Kidney glomerular epithelial cell (primary cell): ENCODE measurements at regions not wholly inside any gene's neighbourhood (a gene's known extent, or its start where the extent isn't known, plus 50 kb on each side); places are given as distances from the start of the nearest gene placed in this dataset.
"Not testable (repeated sequence)": the region's sequence is repeated elsewhere in the genome, so short reads cannot be mapped to it uniquely, and the experiment has no call there.

Experiments used
- DNase-seq: peaks from one replicate; lab custom pipeline; 2025; lab: John Stamatoyannopoulos, UW

DNA sequence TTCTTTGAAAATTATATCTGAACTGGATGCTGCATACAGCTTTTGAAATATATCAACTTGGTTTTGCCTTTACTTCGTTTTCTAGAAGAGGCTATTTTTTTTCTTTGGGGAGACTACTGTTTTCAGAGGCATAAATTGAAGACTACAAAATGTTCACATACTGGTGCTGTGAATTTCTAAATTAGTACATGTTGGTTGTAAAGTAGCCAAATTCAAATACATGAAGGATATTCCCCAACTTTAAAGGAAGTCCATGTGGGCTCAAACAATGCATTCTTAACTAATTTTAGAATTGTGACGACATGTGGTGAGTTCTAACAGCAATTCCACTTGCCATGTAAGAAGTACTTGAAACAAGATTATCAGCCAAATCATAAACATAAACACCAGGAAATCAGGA lies 295.7 kb downstream of the TUSC7 start:
- no peak for DNase-seq

DNA sequence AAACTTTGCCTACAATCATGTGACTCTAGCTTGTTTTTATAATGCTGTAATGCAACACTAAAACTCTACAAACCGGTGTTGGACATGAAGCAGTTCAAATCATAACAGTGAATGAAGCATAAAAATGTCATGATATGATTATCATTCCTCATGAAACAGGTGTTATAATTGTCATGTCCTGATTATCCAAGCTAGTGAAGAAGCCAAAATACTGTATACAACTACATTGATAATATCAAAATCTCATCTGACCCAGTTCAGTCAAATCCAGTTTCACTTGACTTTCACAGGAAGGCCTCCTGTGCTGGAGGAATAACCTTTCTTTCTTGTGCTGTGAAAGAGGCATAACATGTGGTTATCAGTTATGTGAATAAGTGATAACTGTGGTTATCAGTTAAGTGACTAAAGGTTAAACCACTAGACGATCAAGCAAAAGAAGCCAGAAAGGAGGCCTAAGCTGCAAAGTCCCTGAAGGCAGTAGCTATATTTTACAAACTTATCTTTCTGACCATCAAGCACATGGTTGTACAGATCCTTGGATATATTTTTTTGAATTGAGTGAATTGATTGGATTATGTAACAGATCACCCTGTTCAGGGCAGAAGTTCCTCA lies 296.4 kb downstream of the TUSC7 start:
- DNase-seq, result no peak

DNA sequence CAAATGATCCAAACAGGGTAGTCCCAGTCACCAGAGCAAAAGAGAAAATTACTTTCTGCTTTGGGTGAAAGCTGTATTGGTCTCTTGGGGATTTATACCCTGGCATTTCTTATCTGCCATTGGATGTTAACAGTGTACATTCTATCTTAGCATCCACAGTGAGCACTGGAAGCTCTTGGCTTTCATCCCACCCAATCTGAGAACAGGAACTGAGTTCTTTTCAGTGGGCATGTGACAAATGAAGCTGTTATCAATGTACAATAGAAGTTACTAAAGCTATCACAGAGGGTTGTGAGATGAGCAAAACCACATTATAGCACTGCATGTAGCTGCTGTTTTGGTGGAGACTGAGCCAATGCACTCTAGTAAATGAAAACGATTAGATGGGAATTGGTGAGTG lies 300.7 kb downstream of the TUSC7 start:
- DNase-seq, result no peak

DNA sequence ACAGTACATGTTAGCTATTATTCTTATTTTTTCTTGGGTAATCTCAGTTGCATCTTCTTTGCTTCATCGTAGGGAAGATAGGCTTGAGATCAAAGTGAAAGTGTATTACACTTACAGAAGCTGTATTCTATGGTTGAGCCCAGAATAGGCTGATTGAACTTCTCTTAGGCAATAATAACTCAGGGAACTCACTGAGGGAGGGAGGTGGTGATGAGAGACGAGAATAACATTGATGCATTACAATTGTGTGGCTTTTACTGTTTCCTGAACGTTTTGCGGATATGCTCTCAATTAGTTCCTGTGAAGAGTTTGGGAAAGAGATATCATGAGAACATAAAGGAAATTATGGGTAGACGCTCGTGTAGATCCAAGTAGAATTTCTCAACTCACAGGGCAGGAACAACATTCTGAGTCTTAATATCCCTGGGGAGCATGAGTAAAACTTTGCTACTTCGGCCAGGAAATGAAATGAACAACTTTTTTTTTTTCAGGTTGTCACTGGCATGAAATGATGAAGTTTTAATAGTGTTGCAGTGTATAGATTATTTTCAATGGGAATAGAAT lies 302.2 kb downstream of the TUSC7 start:
- DNase-seq, result no peak

DNA sequence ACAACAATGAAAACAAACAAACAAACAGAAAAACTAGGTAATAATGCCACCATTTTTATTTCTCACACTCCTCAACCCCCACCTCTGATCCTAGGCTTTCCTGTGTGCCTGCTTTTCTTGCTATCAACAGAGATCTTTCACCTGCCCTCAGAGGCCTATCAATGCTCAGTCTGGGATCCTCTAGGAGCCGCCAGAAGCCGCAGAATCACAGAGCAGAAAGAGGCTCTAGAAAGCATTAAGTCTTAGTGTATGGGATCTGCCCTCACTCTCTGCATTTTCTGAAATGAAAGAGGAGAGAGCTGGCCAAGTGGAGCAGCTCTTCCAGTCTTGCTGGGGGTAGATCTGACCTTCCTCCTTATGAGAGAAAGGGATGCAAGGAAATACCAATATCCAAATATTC lies 306.8 kb downstream of the TUSC7 start:
- no peak for DNase-seq

DNA sequence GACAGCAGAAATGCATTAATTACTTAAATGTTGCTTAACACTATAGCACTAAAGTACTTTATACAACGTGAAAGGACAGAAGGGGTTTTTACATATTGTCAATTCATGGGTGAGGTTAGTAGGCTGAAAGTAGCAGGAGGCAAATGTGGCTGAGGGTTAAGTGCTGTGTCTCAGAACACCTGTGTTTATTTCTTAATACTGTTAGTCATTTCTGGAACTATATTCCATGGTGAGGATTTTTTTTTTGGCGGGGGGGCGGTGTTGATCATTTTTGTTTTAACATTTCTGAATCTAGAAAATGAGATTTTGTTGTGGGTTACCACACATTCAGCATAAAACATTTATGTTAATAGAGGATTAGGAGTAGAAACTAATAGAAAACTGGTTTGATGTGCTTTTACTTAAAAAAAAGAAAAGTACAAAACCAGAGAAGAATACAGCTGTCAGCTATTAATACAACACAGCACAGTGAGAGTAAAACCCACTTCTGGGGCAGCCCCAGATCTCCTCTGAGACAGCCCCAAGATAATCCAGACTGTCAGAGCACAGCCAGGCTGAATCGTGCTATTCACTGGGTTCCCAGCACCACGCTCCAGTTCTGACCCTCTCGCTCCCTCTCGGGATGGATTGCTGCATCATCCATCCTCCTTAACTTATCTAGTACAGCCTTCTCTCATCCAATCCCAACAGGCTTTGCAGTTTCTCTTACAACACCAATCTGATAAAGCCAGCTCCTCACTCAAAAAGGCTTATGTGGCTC lies 307.7 kb downstream of the TUSC7 start:
- no peak for DNase-seq

DNA sequence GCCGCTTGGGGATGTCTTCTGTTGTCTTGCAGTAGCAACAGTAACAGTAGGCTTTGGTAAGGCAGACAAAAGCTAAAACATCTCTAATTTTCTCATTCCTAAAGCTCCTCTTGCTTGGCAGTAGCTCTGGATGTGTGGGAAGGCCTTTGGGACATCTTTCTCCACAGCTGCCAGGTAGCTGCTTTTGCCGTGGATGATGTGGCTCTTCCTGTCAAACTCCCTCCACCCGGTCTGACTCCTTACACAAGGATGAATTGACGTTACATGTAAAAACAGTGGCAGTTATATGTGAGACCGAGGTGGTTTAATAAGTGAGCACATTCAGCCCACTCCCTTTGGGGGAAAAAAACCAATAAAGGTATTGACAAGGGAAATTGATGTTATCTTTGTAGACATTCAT lies 309.1 kb downstream of the TUSC7 start:
- no peak for DNase-seq

DNA sequence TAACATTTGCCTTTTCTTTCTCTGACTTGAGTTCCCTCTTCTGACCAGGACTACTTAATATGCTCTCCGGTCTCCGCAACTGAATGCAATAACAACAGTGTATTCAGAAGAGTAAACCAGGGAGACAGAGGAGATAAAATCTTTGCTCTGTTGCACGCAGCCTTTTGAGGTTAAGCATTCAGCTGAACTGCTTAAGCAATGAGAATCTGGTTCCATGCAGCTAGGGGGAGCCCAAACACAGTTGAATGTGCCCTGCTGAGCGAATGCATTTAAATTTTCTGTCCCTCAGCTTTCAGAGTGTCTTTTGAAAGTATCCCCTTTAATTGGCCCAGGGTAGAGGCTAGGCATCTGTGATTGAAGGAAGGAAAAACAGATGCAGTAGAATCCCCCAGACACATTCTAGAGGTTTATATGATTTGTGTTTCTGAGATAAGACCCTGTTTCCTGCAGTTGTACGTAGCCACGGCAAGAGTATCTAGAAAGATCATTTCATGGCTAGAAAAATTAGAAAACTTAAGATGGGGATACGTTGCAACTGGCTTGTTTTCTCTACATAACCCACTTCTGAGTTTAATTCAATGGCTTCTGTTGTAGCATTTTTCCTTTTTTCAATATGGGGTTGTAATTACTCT lies 309.6 kb downstream of the TUSC7 start:
- peak; percentile 56 for DNase-seq

DNA sequence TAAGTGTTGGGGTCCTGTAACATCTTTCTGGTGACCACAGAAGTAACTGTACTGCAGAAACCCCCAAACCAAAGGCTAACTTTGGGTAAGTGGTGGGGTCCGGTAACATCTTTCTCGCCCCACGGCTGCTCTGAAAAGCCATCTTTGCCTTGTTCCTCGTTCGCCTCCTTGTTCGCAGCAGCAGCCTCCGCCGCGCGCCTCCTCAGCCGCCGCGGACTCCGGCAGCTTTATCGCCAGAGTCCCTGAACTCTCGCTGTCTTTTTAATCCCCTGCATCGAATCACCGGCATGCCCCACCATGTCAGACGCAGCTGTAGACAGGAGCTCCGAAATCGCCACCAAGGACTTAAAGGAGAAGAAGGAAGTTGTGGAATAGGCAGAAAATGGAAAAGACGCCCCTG lies 316.8 kb downstream of the TUSC7 start:
- DNase-seq, result no peak

DNA sequence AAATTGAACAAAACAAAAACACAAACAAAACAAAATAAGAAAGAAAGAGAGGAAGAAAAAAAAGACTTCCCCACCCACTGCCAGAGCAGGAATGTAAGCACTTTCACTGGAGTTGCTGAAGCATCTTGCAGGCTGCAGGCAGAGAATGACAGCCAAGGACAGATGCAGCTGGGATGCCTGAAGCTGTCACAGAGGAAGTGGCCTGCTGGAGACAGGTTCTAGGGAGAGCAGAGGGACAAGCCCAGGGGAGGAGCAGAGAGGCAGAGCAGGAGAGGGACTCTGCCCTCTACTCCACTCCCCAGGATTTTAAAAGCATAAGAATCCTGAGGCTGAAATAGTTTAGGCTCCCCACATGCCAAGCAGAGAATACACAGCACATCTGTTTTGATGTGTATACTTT lies 326.2 kb downstream of the TUSC7 start:
- no peak for DNase-seq

DNA sequence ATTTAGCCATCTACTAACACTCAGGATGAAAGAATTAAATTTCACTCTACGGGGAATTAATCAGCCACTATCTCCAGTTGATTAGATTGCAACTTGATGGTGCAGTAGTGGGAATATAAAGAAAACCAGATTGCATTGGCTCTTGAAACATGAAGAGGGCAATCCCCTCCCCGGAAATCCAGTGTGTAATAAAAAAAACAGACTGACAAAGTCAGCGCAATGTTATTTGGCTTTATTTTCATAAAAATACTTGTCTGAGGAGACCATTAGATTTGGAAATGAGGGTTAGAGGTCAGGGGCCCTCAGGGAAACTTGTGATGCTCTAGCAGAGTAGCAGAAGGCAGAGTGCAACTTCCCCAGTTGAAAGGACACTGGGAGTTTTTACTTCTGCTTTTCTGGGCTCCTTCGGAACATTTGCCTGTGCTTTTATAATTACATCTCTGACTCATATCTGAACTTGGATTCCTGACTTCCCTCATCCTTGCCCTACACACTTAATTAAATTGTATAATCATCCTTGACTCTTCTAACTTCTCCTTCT lies 326.8 kb downstream of the TUSC7 start:
- peak; percentile 34 for DNase-seq

DNA sequence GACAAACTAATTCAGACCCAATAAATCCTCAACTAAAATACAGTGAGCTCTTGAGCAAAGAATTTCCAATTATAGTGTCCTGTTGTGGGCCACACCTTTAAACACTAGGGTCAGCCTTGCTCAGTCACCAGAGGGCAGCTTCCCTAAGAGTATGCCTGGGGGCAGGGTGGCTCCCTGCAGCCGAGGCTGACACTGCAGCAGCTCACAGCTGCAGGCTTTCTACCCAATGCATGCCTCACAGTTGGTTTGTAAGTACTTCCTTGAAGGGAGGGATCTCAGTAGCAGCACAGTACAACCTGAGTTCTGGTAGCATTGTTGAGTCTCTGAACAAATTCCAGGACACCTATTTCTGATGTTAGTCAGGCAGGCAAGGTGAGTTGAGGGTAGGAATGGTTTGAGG lies 335.6 kb downstream of the TUSC7 start:
- DNase-seq, result no peak

DNA sequence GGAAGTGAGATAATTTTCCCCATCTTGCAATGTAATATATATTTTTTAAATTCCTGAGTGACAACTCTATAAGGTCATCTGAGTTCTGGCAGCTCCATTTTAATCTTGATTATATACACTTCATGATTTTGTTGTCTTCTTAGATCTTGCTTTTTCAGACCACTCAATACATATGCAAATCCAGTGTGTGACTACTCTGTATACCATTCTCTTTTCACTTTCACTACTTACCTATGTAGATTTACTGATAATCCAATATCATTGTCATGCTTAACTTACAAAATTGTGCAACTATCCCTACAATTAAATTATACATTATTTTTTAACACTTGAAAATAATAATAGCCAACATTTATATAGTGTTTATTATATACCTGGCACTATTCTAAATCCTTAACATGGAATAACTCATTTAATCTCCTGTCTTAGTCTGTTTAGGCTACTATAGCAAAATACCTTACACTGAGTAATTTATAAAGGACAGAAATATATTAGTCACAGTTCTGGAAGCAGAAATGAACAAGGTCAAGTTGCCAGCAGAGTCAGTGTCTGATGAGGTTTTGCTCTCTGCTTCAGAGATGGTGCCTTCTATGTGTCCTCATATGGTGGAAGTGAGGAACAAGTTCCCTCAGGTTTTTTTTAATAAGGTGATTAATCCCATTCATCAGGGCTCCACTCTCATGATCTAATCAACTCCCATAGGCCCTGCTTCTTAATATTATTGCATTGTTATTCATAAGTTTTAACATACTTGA lies 338.5 kb downstream of the TUSC7 start:
- no peak for DNase-seq

DNA sequence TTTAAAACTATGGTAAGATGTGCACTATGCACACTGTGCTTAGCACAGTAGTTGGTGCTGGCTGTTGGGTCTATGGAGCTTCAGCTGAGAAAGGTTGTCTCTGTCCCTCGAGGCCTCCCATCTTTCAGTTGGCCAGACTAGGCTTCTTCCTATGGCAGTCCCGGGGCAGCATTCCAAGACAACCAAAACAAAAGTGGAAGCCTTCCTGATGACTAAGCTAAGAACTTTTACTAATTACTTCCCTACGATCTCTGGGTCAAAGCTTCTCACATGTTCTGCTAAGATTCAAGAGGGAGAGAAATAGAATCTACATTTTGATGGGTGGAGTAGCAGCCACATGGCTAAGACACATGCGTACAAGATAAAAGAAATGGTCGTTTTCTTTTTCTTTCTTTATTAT lies 342.8 kb downstream of the TUSC7 start:
- no peak for DNase-seq

DNA sequence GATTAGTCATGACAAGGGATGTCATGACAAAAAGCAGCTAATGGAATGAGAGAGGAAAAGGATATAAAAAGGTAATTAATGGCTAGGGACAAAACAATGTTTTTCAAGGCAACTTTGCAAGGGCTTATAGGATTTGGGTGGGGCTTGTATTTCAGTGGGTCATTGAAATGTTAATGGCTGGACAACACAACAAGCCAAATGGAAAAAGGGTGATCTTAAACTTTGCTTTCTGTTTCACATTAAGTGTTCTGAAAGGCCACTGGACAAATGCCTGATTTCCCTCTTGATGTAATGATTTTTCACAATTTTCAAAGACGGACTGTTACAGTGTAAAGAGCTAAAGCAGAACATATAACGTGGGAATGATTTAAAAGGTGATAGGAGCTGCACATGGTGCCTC lies 345.0 kb downstream of the TUSC7 start:
- DNase-seq, result no peak

DNA sequence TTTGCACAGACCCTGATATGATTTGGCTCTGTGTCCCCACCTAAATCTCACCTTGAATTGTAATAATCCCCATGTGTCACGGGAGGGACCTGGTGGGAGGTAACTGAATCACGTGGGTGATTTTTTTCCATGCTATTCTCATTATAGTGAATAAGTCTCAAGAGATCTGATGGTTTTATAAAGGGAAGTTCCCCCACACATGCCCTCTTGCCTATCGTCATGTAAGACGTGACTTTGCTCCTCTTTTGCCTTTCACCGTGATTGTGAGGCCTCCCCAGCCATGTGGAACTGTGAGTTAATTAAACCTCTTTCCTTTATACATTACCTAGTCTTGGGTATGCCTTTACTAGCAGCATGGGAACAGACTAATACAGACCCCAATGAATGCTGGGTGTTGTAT lies 347.4 kb downstream of the TUSC7 start:
- DNase-seq, result not testable (repeated sequence)

DNA sequence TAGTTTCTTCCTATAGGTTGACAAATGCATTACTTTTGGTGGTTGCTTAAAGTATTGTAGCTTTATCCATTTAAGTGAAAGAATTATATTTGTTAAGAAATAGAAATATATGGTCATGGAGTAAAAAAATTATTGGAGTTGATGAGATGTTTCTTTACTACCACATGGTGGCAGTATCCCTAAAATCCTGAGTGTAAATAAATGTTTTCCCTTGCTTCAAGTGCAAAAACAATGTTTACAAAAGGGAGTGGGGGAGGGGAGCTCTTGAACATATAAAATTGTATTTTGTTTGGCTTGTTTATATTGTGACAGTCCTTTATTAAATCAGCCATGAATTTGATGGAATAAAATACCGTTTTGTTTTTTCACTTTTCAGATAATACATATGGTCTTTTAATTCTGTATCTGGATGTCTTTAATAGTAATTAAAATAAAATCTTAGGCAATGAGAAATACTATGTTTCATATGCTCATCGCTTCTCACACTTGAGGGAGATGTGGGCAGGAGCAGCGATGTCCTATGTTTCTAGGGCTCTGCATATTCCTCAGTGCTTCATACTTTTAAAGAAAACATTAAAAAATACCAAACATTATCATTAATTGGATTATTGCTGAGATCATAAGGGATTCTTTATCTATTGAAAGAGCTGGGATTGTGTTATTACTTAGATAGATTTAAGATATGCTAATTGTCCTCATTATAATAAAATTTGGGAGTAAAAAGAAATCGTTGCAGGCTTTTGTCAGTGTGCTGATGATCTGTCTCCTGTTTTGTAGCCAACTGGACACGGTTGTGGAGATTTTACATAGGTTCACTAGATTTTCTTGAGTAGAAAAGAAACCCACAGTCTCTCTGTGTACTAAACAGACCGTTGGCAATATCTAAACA lies 349.7 kb downstream of the TUSC7 start:
- peak; percentile 28 for DNase-seq

DNA sequence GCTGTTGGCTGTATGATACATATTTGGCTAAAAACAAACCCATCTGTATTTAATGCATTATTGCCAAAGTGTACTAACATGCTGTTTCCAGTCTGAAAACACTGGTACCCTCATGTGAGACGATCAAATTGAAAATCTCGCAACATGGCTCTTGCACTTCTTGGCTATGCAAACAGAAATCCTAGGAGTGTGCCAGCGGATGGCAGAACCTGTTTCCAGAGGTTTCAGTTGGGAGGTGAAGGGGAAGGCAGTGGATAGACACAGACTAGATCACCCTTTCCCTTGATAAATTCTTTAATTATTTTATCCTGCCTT lies 350.3 kb downstream of the TUSC7 start:
- no peak for DNase-seq

DNA sequence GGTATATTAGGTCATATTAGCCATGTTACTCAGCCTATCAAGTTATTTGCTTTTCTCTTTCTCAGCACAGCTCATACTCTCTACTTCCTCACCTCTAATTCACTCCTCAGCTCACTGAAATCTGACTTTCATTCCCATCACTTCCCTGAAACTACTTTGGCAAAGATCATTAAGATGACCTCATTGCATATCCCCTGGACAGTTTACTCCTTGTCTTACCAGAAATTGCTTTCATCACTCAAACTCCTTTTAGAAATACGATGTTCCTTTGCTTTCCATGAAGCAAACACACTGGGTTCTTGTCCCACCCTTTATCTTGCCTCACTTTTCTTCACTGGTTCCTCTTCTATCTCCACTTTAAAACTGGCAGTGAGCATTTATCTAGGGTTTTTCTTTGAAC lies 354.4 kb downstream of the TUSC7 start:
- no peak for DNase-seq

DNA sequence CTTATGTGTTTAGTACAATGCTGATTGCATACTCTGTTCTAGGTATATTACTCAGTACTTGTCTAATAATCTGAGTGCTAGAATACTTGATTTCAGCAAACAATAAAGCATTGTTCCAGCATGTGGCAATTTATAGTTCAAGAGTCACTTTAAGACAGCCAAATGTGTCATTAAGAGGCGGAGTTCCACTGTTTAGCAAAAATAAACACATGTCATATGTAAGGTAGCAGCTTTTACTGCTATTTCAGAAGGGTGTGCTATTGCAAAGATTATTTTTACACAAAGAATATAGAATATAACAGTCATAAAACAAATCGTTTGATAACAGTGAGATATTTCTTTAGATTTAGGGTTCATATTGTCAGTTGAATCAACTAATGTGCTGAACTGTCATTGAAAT lies 358.7 kb downstream of the TUSC7 start:
- DNase-seq, result no peak

DNA sequence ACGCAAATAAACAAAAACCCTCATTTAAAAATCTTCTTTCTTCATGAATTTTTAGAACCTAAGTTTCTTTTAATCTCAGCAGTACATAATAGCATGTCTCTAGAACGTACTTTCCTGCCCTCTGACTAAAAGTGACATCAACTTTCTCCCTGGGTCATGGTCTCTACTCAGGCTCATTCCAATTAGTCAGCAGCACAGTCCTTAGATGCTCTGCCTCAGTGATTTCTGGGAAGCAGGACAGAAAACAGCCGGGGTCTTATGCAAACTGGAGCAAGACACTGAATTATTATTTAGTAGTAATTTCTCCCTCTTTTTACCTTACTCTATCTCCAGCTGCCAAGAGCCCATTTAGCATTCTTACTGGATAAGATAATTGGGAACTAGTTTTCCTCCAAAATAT lies 365.2 kb downstream of the TUSC7 start:
- DNase-seq, result peak; percentile 56
